ENCODE measurements at regions not wholly inside any gene's neighbourhood (a gene's known extent, or its start where the extent isn't known, plus 50 kb on each side); places are given as distances from the start of the nearest gene placed in this dataset.
"Not testable (repeated sequence)": the region's sequence is repeated elsewhere in the genome, so short reads cannot be mapped to it uniquely, and the experiment has no call there.

GRCh38 chr15:77834276-77834990 is 201.7 kb upstream of the LINGO1 start:
- no peak overlapping the region for H3K4me3 ChIP-seq (ENCODE audit: low read depth, low read length)
- no peak for TF ChIP-seq CTCF (IDR thresholded peaks at IDR 0.05; ENCODE audit: borderline replicate concordance, insufficient read depth, low read depth, low read length)

DNA sequence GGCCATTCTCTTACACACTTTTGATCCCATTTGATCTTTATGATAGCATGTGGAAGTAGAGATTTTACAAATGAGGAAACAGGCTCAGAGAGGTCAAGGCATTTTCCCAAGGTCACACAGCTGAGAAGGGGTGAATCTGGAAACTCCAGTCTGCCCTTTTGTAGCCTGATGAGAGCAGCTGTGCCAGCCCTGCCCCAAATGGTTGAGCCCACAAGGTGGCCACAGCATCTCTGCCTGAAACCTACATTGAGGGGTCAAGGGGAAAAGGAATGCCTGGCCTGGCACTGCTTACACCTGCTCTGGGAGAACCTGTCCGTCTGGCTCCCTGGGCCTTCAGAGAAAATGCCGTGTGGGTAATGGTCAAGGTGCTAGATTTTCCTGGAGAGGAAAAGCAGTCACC is 200.2 kb upstream of the LINGO1 start:
- no peak for TF ChIP-seq CTCF (IDR thresholded peaks at IDR 0.05; ENCODE audit: borderline replicate concordance, insufficient read depth, low read depth, low read length)
- no peak overlapping the region for H3K4me3 ChIP-seq (ENCODE audit: low read depth, low read length)

DNA sequence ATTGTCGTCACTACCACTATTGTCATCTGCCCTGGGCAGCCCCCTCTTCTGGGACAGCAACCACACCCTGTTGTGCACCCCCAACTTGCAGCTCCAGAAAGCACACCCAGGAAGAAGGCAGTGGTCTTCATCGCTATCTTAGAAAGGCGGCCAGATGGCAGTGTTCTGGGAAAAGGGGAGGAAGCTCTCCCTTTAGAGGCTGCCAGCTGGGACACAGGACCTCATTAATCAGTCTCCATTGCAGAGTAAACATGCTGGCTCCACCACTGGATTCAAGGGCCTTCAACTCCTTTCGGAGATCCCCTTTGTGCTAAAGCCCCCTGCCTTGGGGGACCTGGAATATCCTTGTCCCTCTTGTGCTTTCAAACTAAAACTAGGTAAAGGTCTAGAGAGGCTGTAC is 199.3 kb upstream of the LINGO1 start:
- TF ChIP-seq CTCF (IDR thresholded peaks at IDR 0.05; ENCODE audit: borderline replicate concordance, insufficient read depth, low read depth, low read length), result no peak

GRCh38 chr15:77830051-77830468 is 197.3 kb upstream of the LINGO1 start:
- no peak for TF ChIP-seq CTCF (IDR thresholded peaks at IDR 0.05; ENCODE audit: borderline replicate concordance, insufficient read depth, low read depth, low read length)

More for the DNA sequence above, 199.3 kb upstream of the LINGO1 start:
- H3K4me3 ChIP-seq (ENCODE audit: low read depth, low read length), result no peak overlapping the region

GRCh38 chr15:77829331-77829730 is 196.6 kb upstream of the LINGO1 start:
- not testable (repeated sequence) for H3K4me3 ChIP-seq (ENCODE audit: low read depth, low read length)

More at GRCh38 chr15:77830051-77830468, 197.3 kb upstream of the LINGO1 start:
- H3K4me3 ChIP-seq (ENCODE audit: low read depth, low read length), result no peak overlapping the region

DNA sequence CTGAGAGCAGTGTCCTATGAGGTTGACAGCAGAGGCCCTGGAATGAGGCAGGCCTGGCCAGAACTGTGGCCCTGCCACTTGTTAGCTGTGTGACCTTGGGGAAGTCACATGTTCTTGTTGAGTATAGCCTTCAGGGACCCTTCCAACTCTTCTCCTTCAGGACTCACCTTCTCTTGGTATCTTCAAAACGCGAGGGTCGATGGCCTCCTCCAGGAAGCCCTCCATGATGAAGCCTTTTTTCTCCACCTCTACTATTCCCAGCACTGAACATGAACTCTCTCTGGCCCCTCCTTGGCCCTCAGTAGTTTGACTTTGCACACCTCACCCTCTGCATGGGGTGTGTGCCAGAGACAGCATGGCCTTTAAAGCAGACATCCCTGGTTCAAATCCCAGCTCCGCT is 195.1 kb upstream of the LINGO1 start:
- H3K4me3 ChIP-seq (ENCODE audit: low read depth, low read length), result no peak overlapping the region
- no peak for TF ChIP-seq CTCF (IDR thresholded peaks at IDR 0.05; ENCODE audit: borderline replicate concordance, insufficient read depth, low read depth, low read length)

DNA sequence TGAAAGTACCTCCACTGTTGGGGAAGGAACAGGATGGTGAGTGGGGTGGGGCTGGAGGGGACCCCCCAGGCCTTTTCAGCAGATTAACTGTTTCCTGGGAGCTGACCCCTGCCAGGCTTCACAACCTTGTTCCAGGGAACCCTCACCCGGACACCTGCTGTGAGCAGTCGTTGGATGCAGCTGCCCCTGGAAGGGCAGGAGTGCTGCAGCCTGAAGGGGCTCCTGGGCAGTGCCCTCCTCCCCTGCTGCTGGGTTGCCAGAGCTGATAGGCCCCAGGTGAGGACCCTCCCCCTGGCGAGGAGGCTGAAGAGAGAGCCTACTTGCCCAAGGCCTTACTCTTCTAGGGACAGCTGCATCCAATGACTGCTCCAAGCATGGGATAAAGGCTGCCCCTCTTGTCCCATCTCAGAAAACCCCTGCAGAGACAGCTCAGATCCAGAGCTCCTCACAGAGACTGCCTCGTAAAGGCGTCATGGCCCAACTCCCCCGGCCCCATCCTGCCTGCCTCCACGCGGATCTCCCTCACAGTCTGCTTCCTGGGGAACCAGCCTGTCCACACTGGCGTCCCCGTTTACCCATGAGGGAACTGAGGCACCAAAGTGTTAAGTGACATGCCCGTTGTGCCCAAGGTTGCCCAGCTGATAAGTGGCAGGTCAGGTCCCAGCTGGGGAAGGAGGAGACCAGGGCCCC is 193.4 kb upstream of the LINGO1 start:
- H3K4me3 ChIP-seq (ENCODE audit: low read depth, low read length), result no peak overlapping the region
- TF ChIP-seq CTCF (IDR thresholded peaks at IDR 0.05; ENCODE audit: borderline replicate concordance, insufficient read depth, low read depth, low read length), result no peak
